ENCODE measurements at regions not wholly inside any gene's neighbourhood (a gene's known extent, or its start where the extent isn't known, plus 50 kb on each side); places are given as distances from the start of the nearest gene placed in this dataset.
"Not testable (repeated sequence)": the region's sequence is repeated elsewhere in the genome, so short reads cannot be mapped to it uniquely, and the experiment has no call there.

DNA sequence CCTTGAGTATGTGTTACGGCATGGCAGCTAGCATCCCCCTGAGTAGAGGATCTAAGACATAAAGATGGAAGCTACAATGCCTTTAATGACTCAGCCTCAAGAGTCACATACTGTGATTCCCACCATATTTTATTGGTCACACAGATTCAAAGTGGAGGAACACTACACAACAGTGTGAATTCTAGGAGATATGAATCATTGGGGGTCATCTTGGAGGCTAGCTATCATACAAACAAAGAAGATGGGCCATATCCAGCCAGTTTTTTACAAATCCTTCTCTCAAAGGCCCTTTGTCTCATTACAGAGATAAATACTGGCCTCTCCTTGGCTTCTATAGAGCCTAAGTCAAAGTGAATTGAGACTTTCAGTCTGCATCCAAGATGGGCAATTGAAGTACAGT lies 177.0 kb downstream of the TBX15 start:
- no peaks in the 10 kb centered on the region for H3K36me3 ChIP-seq
- WGBS, 2 donors (ENCODE audit: low coverage in 1 of 2): 91% methylated on average over 1 of the region's 1 CpG; no CpG with 5 or more reads in 1 of the 2 donors
- no peaks in the 10 kb centered on the region for H3K4me1 ChIP-seq
- in situ Hi-C loops (cut with MboI; ENCODE audit: low pct_ligation_motif_present in 1 of 4, low pct_unique_long_range_greater_than_20kb in 1 of 4, low sequenced_read_pairs in 3 of 4) (no loop called here), intact Hi-C loops (cut with DNase I; ENCODE audit: low total_unique reads) (no loop called here)
- H3K27ac ChIP-seq: no peak overlapping the region
- TF ChIP-seq POLR2A (IDR thresholded peaks at IDR 0.05): no peak
- TF ChIP-seq EP300 (IDR thresholded peaks at IDR 0.05; ENCODE audit: low read depth): no peak
- TF ChIP-seq POLR2AphosphoS5 (IDR thresholded peaks at IDR 0.05): no peak
- TF ChIP-seq, protein P1, sequence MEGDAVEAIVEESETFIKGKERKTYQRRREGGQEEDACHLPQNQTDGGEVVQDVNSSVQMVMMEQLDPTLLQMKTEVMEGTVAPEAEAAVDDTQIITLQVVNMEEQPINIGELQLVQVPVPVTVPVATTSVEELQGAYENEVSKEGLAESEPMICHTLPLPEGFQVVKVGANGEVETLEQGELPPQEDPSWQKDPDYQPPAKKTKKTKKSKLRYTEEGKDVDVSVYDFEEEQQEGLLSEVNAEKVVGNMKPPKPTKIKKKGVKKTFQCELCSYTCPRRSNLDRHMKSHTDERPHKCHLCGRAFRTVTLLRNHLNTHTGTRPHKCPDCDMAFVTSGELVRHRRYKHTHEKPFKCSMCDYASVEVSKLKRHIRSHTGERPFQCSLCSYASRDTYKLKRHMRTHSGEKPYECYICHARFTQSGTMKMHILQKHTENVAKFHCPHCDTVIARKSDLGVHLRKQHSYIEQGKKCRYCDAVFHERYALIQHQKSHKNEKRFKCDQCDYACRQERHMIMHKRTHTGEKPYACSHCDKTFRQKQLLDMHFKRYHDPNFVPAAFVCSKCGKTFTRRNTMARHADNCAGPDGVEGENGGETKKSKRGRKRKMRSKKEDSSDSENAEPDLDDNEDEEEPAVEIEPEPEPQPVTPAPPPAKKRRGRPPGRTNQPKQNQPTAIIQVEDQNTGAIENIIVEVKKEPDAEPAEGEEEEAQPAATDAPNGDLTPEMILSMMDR (IDR thresholded peaks at IDR 0.05): no peak
- no peak for DNase-seq
- H3K9me3 ChIP-seq: no peaks in the 10 kb centered on the region
- H3K4me3 ChIP-seq: no peak overlapping the region
- no peaks in the 10 kb centered on the region for H3K27me3 ChIP-seq

DNA sequence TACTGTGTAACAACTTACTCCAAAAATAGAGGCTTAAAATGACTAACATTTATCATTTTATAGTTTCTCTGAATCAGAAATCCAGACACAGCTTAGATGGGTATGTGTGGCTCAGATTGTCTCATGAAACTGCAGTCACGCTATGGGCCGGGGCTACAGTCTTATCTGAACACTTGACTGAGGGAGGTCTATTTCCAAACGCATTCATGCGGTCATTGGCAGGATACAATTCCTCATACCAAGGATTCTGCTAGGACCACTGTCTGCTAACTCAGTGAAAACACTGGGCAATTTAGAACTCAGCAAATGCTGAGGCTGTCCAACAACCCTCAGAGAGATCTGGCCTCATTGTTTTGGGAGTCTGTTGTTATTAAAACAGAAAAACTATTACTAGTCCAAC lies 178.6 kb downstream of the TBX15 start:
- in situ Hi-C loops (cut with MboI; ENCODE audit: low pct_ligation_motif_present in 1 of 4, low pct_unique_long_range_greater_than_20kb in 1 of 4, low sequenced_read_pairs in 3 of 4): no loop called here
- no peaks in the 10 kb centered on the region for H3K36me3 ChIP-seq
- H3K4me1 ChIP-seq: no peaks in the 10 kb centered on the region
- H3K27me3 ChIP-seq: no peaks in the 10 kb centered on the region
- intact Hi-C loops (cut with DNase I; ENCODE audit: low total_unique reads): no loop called here
- WGBS, 2 donors (ENCODE audit: low coverage in 1 of 2): 83 to 90% methylated on average over 3 to 4 of the region's 4 CpGs
- no peaks in the 10 kb centered on the region for H3K9me3 ChIP-seq
- H3K27ac ChIP-seq: no peak overlapping the region
- TF ChIP-seq, protein P1 (IDR thresholded peaks at IDR 0.05): no peak
- TF ChIP-seq EP300 (IDR thresholded peaks at IDR 0.05; ENCODE audit: low read depth) (no peak), POLR2AphosphoS5 (IDR thresholded peaks at IDR 0.05) (no peak), POLR2A (IDR thresholded peaks at IDR 0.05) (no peak)
- H3K4me3 ChIP-seq: no peak overlapping the region
- no peak for DNase-seq

DNA sequence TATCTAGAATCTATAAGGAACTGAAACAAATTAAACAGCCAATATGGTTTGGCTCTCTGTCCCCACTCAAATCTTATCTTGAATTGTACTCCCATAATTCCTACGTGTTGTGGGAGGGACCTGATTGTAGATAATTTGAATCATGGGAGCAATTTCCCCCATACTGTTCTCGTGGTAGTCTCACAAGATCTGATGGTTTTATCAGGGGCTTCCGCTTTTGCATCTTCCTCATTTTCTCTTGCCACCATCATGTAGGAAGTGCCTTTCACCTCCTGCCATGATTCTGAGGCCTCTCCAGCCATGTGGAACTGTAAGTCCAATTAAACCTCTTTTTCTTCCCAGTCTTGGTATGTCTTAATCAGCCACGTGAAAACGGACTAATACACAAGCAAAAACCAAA lies 185.0 kb downstream of the TBX15 start:
- H3K36me3 ChIP-seq; in situ Hi-C loops (cut with MboI; ENCODE audit: low pct_ligation_motif_present in 1 of 4, low pct_unique_long_range_greater_than_20kb in 1 of 4, low sequenced_read_pairs in 3 of 4); H3K27me3 ChIP-seq; H3K4me1 ChIP-seq; H3K27ac ChIP-seq; H3K9me3 ChIP-seq; DNase-seq; H3K4me3 ChIP-seq; intact Hi-C loops (cut with DNase I; ENCODE audit: low total_unique reads): not testable (repeated sequence)
- WGBS, 2 donors (ENCODE audit: low coverage in 1 of 2): 69 to 72% methylated on average over 5 of the region's 5 CpGs

DNA sequence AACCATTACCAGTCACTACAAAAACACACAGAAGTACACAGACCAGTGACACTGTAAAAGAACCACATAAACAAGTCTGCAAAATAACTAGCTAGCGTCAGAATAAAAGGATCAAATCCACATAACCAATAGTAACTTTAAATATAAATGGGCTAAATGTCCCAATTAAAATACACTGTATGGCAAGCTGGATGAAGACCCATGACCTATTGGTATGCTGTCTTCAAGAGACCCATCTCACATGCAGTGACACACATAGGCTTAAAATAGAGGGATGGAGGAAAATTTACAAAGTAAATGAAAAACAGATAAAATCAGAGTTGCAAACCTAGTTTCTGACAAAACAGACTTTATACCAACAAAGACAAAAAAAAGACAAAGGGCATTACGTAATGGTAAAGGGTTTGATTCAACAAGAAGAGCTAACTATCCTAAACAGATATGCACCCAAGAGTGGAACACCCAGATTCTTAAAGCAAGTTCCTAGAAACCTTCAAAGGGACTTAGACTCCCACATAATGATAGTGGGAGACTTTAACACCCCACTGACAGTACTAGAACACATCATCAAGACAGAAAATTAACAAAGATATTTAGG lies 196.9 kb downstream of the TBX15 start:
- H3K4me1 ChIP-seq: no peaks in the 10 kb centered on the region
- H3K4me3 ChIP-seq: no peak overlapping the region
- H3K27me3 ChIP-seq: no peaks in the 10 kb centered on the region
- no peak for DNase-seq
- TF ChIP-seq POLR2AphosphoS5 (IDR thresholded peaks at IDR 0.05): no peak
- TF ChIP-seq, protein P1 (IDR thresholded peaks at IDR 0.05): no peak
- TF ChIP-seq EP300 (IDR thresholded peaks at IDR 0.05; ENCODE audit: low read depth): no peak
- no peak for TF ChIP-seq POLR2A (IDR thresholded peaks at IDR 0.05)
- in situ Hi-C loops (cut with MboI; ENCODE audit: low pct_ligation_motif_present in 1 of 4, low pct_unique_long_range_greater_than_20kb in 1 of 4, low sequenced_read_pairs in 3 of 4) (no loop called here), intact Hi-C loops (cut with DNase I; ENCODE audit: low total_unique reads) (no loop called here)
- WGBS, 2 donors (ENCODE audit: low coverage in 1 of 2): 50 to 71% methylated on average over 2 of the region's 2 CpGs
- no peaks in the 10 kb centered on the region for H3K36me3 ChIP-seq
- no peak overlapping the region for H3K27ac ChIP-seq
- peaks cover 11 to 14% of the 10 kb centered on the region in 2 donors for H3K9me3 ChIP-seq

DNA sequence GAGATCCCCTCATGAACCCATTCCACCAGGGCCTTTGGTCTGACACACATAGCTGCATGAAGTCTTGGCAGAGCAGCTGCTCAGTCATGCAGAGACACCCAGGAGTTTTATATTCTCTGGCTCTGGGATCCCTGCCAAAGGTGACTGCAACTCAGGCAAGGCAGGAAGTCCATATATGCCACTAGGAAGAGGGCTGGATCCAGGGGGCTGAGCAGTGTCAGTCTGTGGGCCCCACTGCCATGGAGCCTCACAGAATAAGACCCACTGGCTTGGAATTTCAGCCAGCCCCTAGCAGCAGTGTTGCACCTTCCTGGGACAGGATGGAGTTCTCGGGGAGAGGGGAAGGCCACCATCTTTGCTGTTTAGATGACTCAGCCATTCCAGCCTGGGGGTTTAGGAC lies 199.7 kb downstream of the TBX15 start:
- Histone ChIP-seq H3K36me3 (no peaks in the 10 kb centered on the region), H3K27me3 (no peaks in the 10 kb centered on the region), H3K4me1 (no peaks in the 10 kb centered on the region), H3K4me3 (no peak overlapping the region), H3K9me3 (peaks cover 11 to 14% of the 10 kb centered on the region in 2 donors), H3K27ac (no peak overlapping the region)
- intact Hi-C loops (cut with DNase I; ENCODE audit: low total_unique reads) (no loop called here), in situ Hi-C loops (cut with MboI; ENCODE audit: low pct_ligation_motif_present in 1 of 4, low pct_unique_long_range_greater_than_20kb in 1 of 4, low sequenced_read_pairs in 3 of 4) (no loop called here)
- TF ChIP-seq POLR2AphosphoS5 (IDR thresholded peaks at IDR 0.05) (no peak), POLR2A (IDR thresholded peaks at IDR 0.05) (no peak), EP300 (IDR thresholded peaks at IDR 0.05; ENCODE audit: low read depth) (no peak)
- TF ChIP-seq, protein P1 (IDR thresholded peaks at IDR 0.05): no peak
- WGBS, 2 donors (ENCODE audit: low coverage in 1 of 2): 91% methylated on average over 1 of the region's 1 CpG; no CpG with 5 or more reads in 1 of the 2 donors
- no peak for DNase-seq

Measured in transverse colon (tissue), 4 donors.